ENCODE measurements at regions not wholly inside any gene's neighbourhood (a gene's known extent, or its start where the extent isn't known, plus 50 kb on each side); places are given as distances from the start of the nearest gene placed in this dataset.

Small RNA genes lying in the stretch of these regions (small RNA-seq; reads per million reads assigned to genes)
- gene RF00096, result 0 reads per million in 4 donors

Measured in esophagus squamous epithelium (tissue), 4 donors.